ENCODE measurements at regions not wholly inside any gene's neighbourhood (a gene's known extent, or its start where the extent isn't known, plus 50 kb on each side); places are given as distances from the start of the nearest gene placed in this dataset.
A peak's percentile ranks its signal among the peaks of the same experiment; 100 is the strongest.

DNA sequence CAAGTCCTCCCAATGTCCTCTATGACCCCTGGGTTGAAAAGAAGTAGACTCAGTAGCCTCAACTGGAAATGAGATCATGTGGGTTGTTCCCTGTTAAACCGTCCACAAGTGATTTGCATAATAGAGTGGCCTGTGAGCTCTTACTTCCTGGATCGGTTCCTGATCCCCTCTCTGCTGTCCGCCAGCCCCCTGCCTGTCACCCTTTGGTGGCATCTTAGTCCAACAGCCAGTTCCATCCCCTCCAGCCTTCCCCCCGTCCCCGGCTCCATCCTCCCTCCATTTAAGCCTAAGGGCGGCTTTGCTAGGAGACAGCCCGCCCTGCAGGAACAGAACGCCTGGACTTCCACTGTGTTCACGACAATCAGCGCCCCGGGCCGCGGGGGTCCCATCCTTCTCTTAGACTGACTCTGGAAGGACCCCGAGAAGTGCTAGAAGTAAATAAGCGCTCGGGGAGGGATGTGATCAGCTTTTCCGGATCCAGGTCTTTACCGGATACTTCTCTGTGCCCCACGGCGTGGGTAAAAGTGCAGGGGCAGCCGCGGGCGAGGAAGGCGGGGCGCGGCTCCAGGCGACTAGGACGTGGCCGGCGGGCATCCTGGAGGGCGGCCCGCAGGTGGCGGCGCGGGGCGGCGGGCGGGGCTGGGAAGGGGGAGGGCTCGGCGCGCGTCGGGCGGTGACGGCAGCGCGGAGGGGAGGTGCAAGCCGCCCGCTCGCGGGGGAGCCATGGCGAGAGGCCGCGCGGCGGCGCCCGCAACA, 51.2 kb upstream of the ULK4 start:
- peak; percentile 89 for DNase-seq (ENCODE audit: low spot score)

DNA sequence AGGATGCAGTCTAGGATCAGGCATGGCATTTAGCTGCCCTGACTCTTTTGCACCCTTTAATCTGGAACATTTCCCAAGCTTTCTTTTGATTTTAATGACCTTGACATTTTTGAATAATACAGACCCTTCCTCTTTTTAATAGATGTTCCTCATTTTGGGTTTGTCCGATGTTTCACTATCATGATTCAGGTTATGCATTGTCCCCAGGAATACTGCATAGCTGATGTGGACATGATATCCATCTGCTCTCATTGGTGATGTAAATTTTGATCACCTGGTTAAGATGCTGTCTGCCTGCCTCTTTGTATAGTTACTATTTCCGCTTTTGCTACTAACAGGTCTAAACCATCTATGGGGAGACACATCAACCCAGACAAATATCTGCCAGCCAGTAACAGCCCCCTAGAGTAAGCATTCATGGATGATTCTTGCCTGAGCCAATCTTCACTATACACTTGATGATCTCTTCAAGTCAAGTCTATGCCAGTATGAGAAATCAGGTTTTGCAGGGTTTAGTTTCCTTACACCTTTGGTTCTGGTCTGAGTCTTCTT, 50.6 kb upstream of the ULK4 start:
- DNase-seq (ENCODE audit: low spot score): peak; percentile 79

Data from germinal center (tissue), 1 donor.